Mucosa of rectum (tissue), 2 donors: ENCODE measurements at regions not wholly inside any gene's neighbourhood (a gene's known extent, or its start where the extent isn't known, plus 50 kb on each side); places are given as distances from the start of the nearest gene placed in this dataset.

ENCODE experiments used
- H3K27ac ChIP-seq, 2 donors: one replicate each; pipeline ENCODE4 v1.7.0; 2013; ENCODE audit warnings: inconsistent platforms in 2 of 2, low read depth in 2 of 2, low read length in 2 of 2
- H3K27me3 ChIP-seq, 2 donors: one replicate each; pipeline ENCODE4 v1.7.0; 2013; ENCODE audit warnings: low read length in 2 of 2; ENCODE audit not compliant: control insufficient read depth in 2 of 2, insufficient read depth in 2 of 2
- H3K36me3 ChIP-seq, 2 donors: one replicate each; pipeline ENCODE4 v1.7.0; 2013; ENCODE audit warnings: low read length in 2 of 2; ENCODE audit not compliant: control insufficient read depth in 2 of 2, insufficient read depth in 2 of 2
- H3K4me1 ChIP-seq, 2 donors: one replicate each; pipeline ENCODE4 v1.7.0; 2013; ENCODE audit warnings: low read length in 2 of 2, mild to moderate bottlenecking in 1 of 2; ENCODE audit not compliant: control insufficient read depth in 2 of 2, insufficient read depth in 2 of 2
- H3K4me3 ChIP-seq, 2 donors: one replicate each; pipeline ENCODE4 v1.7.0; 2013; ENCODE audit warnings: low read length in 2 of 2
- H3K9ac ChIP-seq, 2 donors: one replicate each; pipeline ENCODE4 v1.7.0; 2013; ENCODE audit warnings: low read length in 2 of 2, low read depth in 1 of 2, mild to moderate bottlenecking in 1 of 2
- H3K9me3 ChIP-seq, 2 donors: one replicate each; pipeline ENCODE4 v1.7.0; 2013; ENCODE audit warnings: low read length in 2 of 2; ENCODE audit not compliant: control insufficient read depth in 2 of 2
- donor health status: healthy.
- donor health status: Normal muscosa, but diverticular disease.

DNA sequence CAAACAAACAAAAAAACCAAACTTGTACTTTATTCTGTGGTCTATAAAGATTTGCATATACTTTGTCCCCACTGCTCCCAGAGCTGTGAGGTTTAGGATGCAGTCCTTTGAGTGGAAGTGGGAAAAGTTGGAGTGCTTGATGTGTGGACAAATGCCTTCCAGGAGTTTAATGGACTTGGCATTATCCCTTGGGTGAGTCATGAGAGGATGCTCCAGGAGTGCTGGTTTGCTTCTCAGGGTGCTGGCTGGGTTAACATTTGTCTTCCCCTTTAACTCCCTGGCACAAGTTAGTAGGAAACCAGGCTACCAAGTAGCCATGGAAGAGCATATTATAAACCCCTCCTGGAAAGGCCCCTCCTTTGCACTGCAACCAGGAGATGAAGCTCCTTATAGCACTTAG, 417.4 kb upstream of the RIOK2 start:
- Histone ChIP-seq H3K9me3 (no peaks in the 10 kb centered on the region), H3K27ac (no peak overlapping the region), H3K4me3 (no peak overlapping the region), H3K9ac (no peak overlapping the region), H3K4me1 (no peaks in the 10 kb centered on the region), H3K27me3 (no peaks in the 10 kb centered on the region), H3K36me3 (no peaks in the 10 kb centered on the region)

DNA sequence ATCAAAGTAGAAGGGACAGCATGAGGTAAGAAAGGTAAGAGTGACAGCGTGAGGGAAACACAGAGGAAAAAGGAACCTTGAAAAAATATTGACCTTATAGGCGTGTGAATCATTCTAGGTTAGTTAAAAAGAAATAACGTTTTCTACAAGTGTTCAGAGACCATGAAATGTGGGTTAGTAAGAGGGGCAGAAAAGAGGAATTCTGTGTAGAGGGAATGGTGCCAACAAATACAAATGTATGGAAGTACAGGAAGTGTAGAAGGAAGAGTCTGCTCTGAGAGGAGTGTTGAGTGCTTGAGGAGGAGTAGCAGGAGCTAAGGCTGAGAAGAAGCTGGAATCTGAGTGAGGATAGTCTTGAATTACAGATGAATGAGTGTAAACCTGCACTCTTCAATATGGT, 418.6 kb upstream of the RIOK2 start:
- Histone ChIP-seq H3K4me1 (no peaks in the 10 kb centered on the region), H3K27ac (no peak overlapping the region), H3K9me3 (no peaks in the 10 kb centered on the region), H3K27me3 (no peaks in the 10 kb centered on the region), H3K9ac (no peak overlapping the region), H3K36me3 (no peaks in the 10 kb centered on the region), H3K4me3 (no peak overlapping the region)

DNA sequence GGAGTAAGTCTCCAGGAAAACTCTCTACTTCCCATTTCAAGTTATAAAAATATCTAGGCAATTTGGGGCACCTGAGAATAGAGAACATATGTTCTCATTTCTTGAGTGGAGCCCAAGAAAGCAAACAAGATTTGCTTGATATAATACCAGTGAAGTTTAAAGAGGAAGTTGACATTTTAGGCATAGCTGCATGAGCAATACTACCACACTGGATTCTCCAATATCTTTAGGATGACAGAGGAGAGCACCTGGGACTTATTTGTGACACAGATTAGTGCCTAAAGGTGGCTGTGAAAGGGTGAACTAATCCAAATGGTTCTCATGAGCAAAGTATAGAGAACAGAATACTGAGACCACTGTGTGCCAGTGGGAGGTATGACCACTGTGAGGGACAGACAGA, 423.5 kb upstream of the RIOK2 start:
- Histone ChIP-seq H3K36me3 (no peaks in the 10 kb centered on the region), H3K4me3 (no peak overlapping the region), H3K4me1 (no peaks in the 10 kb centered on the region), H3K27ac (no peak overlapping the region), H3K9ac (no peak overlapping the region), H3K9me3 (no peaks in the 10 kb centered on the region), H3K27me3 (no peaks in the 10 kb centered on the region)

DNA sequence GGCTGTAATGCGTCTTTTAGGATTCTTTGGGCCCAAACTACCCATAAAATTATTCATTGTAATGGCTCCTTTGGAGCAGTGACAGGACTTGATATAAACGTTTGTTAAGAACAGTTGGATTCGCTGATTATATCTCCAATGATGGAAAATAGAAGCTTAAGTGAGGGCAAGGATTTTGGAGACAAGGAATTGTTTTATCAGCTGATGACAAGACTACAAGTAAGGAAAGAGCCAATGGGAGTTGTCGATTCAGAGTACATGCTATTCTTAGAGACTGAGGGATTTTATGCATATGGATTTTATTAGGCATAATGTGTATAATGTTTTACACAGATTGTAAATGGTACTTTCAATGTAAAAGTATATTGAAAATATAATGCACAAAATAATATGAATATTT, 425.5 kb upstream of the RIOK2 start:
- H3K27ac ChIP-seq, result no peak overlapping the region
- no peaks in the 10 kb centered on the region for H3K36me3 ChIP-seq
- no peak overlapping the region for H3K9ac ChIP-seq

DNA sequence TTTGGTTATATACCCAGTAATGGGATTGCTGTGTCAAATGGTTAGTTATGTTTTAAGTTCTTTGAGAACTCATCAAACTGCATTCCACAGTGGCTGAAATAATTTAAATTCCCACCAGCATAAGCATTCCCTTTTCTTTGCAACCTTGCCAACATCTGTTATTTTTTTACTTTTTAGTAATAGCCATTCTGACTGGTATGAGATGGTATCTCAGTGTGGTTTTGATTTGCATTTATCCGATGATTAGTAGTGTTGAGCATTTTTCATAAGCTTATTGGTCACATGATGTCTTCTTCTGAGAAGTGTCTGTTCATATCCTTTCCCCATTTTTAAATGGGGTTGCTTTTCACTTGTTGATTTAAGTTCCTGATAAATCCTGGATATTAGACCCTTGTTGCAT, 435.7 kb upstream of the RIOK2 start:
- Histone ChIP-seq H3K9me3 (no peaks in the 10 kb centered on the region), H3K27ac (no peak overlapping the region), H3K36me3 (no peaks in the 10 kb centered on the region), H3K9ac (no peak overlapping the region), H3K4me1 (no peaks in the 10 kb centered on the region), H3K4me3 (no peak overlapping the region), H3K27me3 (no peaks in the 10 kb centered on the region)

More for the DNA sequence above, 425.5 kb upstream of the RIOK2 start:
- no peaks in the 10 kb centered on the region for H3K27me3 ChIP-seq
- no peaks in the 10 kb centered on the region for H3K4me1 ChIP-seq
- H3K4me3 ChIP-seq, result no peak overlapping the region
- H3K9me3 ChIP-seq, result no peaks in the 10 kb centered on the region

DNA sequence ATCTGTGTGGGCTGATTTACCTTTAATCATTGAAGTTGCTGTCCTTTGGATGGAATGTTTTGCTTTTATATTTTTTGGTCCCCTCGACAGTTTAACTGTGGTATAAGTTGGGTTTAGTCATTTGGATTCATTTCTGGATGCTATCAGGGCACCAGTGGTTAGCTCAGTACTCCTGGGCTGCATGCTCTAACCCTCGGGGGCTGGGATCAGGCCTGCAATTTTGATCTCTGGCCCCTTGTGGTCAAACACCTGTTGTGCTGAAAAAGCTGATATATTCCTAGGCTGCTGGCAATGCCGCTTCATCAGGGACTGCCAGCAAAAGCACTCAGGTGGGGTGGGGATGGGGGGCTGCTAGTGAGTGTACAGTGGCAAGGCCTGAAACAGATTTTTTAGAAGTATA, 440.4 kb upstream of the RIOK2 start:
- no peak overlapping the region for H3K9ac ChIP-seq
- no peak overlapping the region for H3K27ac ChIP-seq
- H3K4me1 ChIP-seq, result no peaks in the 10 kb centered on the region

DNA sequence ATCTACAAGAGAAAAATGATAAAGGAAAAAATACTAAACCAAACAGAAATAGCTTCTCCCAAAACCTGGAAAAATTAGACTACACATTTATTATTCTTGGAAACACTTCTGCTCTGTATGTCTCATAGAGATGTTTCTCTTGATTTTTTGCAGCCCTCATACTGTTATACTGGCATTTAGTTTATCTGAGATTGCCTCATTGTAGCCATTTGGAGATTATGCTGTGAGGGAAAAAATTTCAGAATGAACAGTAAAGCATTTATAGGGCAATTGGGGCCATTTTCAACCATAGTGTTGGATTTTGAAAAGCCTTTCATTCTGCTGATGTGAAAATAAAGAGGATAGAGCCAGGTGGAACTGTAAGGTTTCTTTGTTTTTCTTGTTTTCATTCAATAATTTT, 441.8 kb upstream of the RIOK2 start:
- Histone ChIP-seq H3K9ac (no peak overlapping the region), H3K4me3 (no peak overlapping the region), H3K36me3 (no peaks in the 10 kb centered on the region), H3K4me1 (no peaks in the 10 kb centered on the region), H3K27ac (no peak overlapping the region), H3K9me3 (no peaks in the 10 kb centered on the region), H3K27me3 (no peaks in the 10 kb centered on the region)

More for the DNA sequence above, 440.4 kb upstream of the RIOK2 start:
- Histone ChIP-seq H3K4me3 (no peak overlapping the region), H3K9me3 (no peaks in the 10 kb centered on the region), H3K36me3 (no peaks in the 10 kb centered on the region), H3K27me3 (no peaks in the 10 kb centered on the region)

DNA sequence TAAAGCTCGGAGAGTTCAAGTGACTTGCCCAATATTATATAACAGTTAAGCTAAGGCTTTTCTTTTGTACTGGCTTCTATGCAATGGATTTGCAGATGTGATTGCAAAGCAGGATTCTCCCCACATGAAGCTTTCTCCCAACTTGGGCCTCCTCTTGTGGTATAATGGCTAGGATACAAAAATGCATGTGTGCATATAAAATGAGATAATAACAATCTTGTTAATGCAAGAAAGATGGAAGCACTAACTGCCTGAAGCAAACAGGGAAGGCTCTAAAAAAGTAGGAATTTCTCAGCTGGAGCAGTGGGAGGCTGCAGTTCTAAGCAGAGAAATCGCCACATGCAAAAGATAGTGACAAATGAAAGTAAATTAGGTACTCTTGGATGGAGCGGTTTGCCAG, 444.2 kb upstream of the RIOK2 start:
- H3K27ac ChIP-seq, result no peak overlapping the region

DNA sequence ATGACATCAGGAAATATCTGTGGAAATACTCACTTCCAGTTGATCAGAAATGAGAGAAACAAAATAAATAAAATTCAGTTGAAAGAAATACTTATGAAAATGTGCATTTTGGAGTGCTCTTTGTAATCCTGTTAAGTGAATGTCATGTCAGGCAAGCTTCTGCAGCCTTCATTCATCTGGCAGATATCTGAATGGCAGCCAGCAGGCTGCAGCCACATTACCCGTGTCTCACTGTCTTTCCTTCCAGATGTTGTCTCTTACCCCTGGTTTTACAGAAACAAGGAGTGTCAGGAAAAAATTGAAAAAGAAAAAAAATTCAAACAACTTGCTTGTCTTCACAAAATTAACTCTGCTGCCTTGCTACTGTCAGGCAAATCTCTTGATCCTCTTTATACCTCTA, 445.0 kb upstream of the RIOK2 start:
- Histone ChIP-seq H3K27ac (no peak overlapping the region), H3K4me3 (no peak overlapping the region)

More for the DNA sequence above, 444.2 kb upstream of the RIOK2 start:
- Histone ChIP-seq H3K4me1 (no peaks in the 10 kb centered on the region), H3K27me3 (no peaks in the 10 kb centered on the region), H3K36me3 (no peaks in the 10 kb centered on the region), H3K4me3 (no peak overlapping the region), H3K9ac (no peak overlapping the region), H3K9me3 (no peaks in the 10 kb centered on the region)

DNA sequence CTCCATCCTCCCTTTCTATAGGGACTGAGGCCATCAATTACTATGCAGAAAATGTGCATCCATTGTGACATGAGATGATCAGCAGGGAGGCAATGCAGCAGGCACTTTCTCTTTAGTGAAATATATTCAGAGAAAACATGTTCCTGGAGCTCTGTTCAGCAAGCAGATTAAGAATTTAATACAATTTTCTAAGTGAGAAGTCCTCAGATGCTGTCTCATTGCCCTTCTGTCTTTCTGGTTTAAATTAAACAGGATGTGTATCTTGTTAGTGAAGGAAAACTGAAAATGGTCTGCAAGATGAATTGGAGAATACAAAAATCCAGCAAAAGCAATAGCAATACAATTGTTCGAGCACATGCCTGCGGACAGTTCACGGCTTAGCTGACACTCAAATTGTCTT, 445.8 kb upstream of the RIOK2 start:
- H3K4me3 ChIP-seq, result no peak overlapping the region
- H3K4me1 ChIP-seq, result no peaks in the 10 kb centered on the region
- H3K27me3 ChIP-seq, result no peaks in the 10 kb centered on the region
- no peaks in the 10 kb centered on the region for H3K9me3 ChIP-seq
- no peak overlapping the region for H3K9ac ChIP-seq
- no peaks in the 10 kb centered on the region for H3K36me3 ChIP-seq
- no peak overlapping the region for H3K27ac ChIP-seq

More for the DNA sequence above, 445.0 kb upstream of the RIOK2 start:
- H3K36me3 ChIP-seq, result no peaks in the 10 kb centered on the region
- no peaks in the 10 kb centered on the region for H3K27me3 ChIP-seq
- no peaks in the 10 kb centered on the region for H3K9me3 ChIP-seq
- no peak overlapping the region for H3K9ac ChIP-seq
- no peaks in the 10 kb centered on the region for H3K4me1 ChIP-seq

DNA sequence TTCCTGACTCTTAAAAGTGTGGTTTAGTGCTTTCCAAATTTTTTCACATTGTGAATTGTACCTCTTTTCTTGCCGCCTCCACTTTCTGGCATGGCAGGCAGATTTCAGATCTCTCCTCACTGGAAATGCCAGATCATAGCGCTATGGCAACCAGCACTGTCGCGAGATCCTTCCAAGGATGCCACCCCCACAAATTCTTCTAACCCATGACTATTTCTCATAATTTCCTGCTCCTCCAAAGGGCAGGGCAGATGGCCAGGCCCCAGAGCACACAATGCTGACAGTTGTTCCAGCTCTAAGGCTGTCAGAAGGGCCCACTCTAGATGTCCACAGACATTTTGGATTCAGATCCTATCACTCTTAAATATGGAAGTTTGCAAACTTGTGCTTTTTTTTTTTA, 446.2 kb upstream of the RIOK2 start:
- Histone ChIP-seq H3K4me1 (no peaks in the 10 kb centered on the region), H3K9ac (no peak overlapping the region)

More for the DNA sequence above, 446.2 kb upstream of the RIOK2 start:
- Histone ChIP-seq H3K36me3 (no peaks in the 10 kb centered on the region), H3K9me3 (no peaks in the 10 kb centered on the region), H3K27ac (no peak overlapping the region), H3K4me3 (no peak overlapping the region), H3K27me3 (no peaks in the 10 kb centered on the region)
